Spleen (tissue), 11 donors: ENCODE measurements at regions not wholly inside any gene's neighbourhood (a gene's known extent, or its start where the extent isn't known, plus 50 kb on each side); places are given as distances from the start of the nearest gene placed in this dataset.

ENCODE experiments used
- DNase-seq: peaks from one replicate; pipeline ENCODE4 v3.0.0-alpha.2; 2020
- H3K27ac ChIP-seq, 8 donors: fragments of 200-600 bp; sonication (generic) in 7 of 8; 1 replicate in 4 of 8; 2 replicates in 4 of 8; pipeline versions ENCODE4 v1.5.0 to v1.8.0; 2016 to 2021; ENCODE audit warnings: inconsistent platforms in 4 of 8, mild to moderate bottlenecking in 4 of 8, moderate library complexity in 1 of 8
- H3K27me3 ChIP-seq, 7 donors: fragments of 200-600 bp; sonication (generic) in 6 of 7; replicated peaks in 1 of 7; 1 replicate in 4 of 7; 2 replicates in 3 of 7; pipeline versions ENCODE4 v1.5.0 to v1.8.0; 2016 to 2021; ENCODE audit warnings: inconsistent platforms in 3 of 7, mild to moderate bottlenecking in 1 of 7
- H3K36me3 ChIP-seq, 6 donors: fragments of 200-600 bp; sonication (generic) in 5 of 6; 1 replicate in 4 of 6; 2 replicates in 2 of 6; pipeline versions ENCODE4 v1.5.0 to v1.8.0; 2016 to 2021; ENCODE audit warnings: inconsistent platforms in 2 of 6
- H3K4me1 ChIP-seq, 6 donors: fragments of 200-600 bp; sonication (generic) in 5 of 6; 1 replicate in 3 of 6; 2 replicates in 3 of 6; pipeline versions ENCODE4 v1.5.0 to v1.8.0; 2016 to 2021; ENCODE audit warnings: inconsistent platforms in 3 of 6
- H3K4me3 ChIP-seq, 8 donors: fragments of 200-600 bp; sonication (generic) in 7 of 8; 1 replicate in 4 of 8; 2 replicates in 4 of 8; pipeline versions ENCODE4 v1.5.0 to v1.8.0; 2016 to 2021; ENCODE audit warnings: inconsistent platforms in 4 of 8, mild to moderate bottlenecking in 4 of 8, moderate library complexity in 2 of 8
- H3K9me3 ChIP-seq, 8 donors: fragments of 200-600 bp; sonication (generic) in 7 of 8; 1 replicate in 4 of 8; 2 replicates in 4 of 8; pipeline versions ENCODE4 v1.5.0 to v1.8.0; 2016 to 2021; ENCODE audit warnings: inconsistent platforms in 4 of 8
- CTCF ChIP-seq, 11 experiments: fragments of 200-600 bp in 7 of 11; fragments of 450-650 bp in 4 of 11; sonication (generic) in 4 of 11; IDR thresholded peaks in 8 of 11; conservative IDR thresholded peaks in 3 of 11; 1 replicate in 7 of 11; 2 replicates in 4 of 11; pipeline versions ENCODE4 v1.4.0 to v1.8.0; 2016 to 2021; ENCODE audit warnings: antibody characterized with exemption in 11 of 11, inconsistent platforms in 4 of 11, mild to moderate bottlenecking in 1 of 11
- POLR2A ChIP-seq, 3 donors: fragments of 450-650 bp; IDR thresholded peaks; one replicate each; pipeline ENCODE4 v1.5.1; 2017; ENCODE audit warnings: antibody characterized with exemption in 3 of 3, mild to moderate bottlenecking in 1 of 3
- POLR2AphosphoS5 ChIP-seq, 3 donors: sonication (generic); formaldehyde crosslinking; IDR thresholded peaks; one replicate each; pipeline ENCODE4 v1.5.1; 2017; ENCODE audit warnings: antibody characterized with exemption in 3 of 3
- WGBS, 5 donors: extraction: QIAGEN DNeasy Blood & Tissue Kit in 3 of 5; methylation state at CpG; one replicate each; pipeline versions ENCODE4 v1.1.5 to v1.1.7; 2013 to 2018; 5-methylcytosine and 5-hydroxymethylcytosine counted together
- intact Hi-C: fragments of 100-400 bp; cut with DNase I; formaldehyde crosslinking; loops from one replicate; pipeline ENCODE4 v1.15.0; 2023; ENCODE audit warnings: low total_unique reads
- donor health status: healthy with polysubstance abuse.
- donor health status: DM: no; HTN: no; CAD: no; lungs with moderate emphysema.
- donor health status: DM: no; HTN: no; CAD: no.
- donor health status: Bipolar disorder and iron deficiency.
- donor health status: healthy.
- donor health status: DM: no; HTN: no; CAD: no.
- donor health status: DM: yes; HTN: yes; CAD: no.

GRCh38 chr3:103470498-103470897 is 1035.7 kb downstream of the ZPLD1 start:
- Histone ChIP-seq H3K27ac (no peak overlapping the region), H3K4me1 (no peaks in the 10 kb centered on the region), H3K27me3 (no peaks in the 10 kb centered on the region), H3K36me3 (no peaks in the 10 kb centered on the region), H3K4me3 (no peak overlapping the region), H3K9me3 (no peaks in the 10 kb centered on the region)
- WGBS, 5 donors, result 83 to 89% (median 85%) methylated on average over 5 of the region's 5 CpGs
- TF ChIP-seq POLR2AphosphoS5 (IDR thresholded peaks at IDR 0.05) (no peak), CTCF (IDR thresholded peaks at IDR 0.05 in 8 of 11, conservative IDR thresholded peaks at IDR 0.05 in 3 of 11) (no peak), POLR2A (IDR thresholded peaks at IDR 0.05) (no peak)
- intact Hi-C loops, result no loop called here
- no peak for DNase-seq

GRCh38 chr3:103494011-103494410 is 1059.2 kb downstream of the ZPLD1 start:
- Histone ChIP-seq H3K36me3 (no peaks in the 10 kb centered on the region), H3K4me3 (no peak overlapping the region), H3K27me3 (no peaks in the 10 kb centered on the region), H3K9me3 (no peaks in the 10 kb centered on the region), H3K27ac (no peak overlapping the region), H3K4me1 (no peaks in the 10 kb centered on the region)
- intact Hi-C loops, result no loop called here
- TF ChIP-seq POLR2A (IDR thresholded peaks at IDR 0.05), result no peak
- TF ChIP-seq CTCF (IDR thresholded peaks at IDR 0.05 in 8 of 11, conservative IDR thresholded peaks at IDR 0.05 in 3 of 11), result no peak
- no peak for TF ChIP-seq POLR2AphosphoS5 (IDR thresholded peaks at IDR 0.05)
- DNase-seq, result no peak

- Histone ChIP-seq H3K27me3 (no peaks in the 10 kb centered on the region), H3K4me3 (no peak overlapping the region), H3K27ac (no peak overlapping the region), H3K4me1 (no peaks in the 10 kb centered on the region), H3K36me3 (no peaks in the 10 kb centered on the region), H3K9me3 (no peaks in the 10 kb centered on the region)
- TF ChIP-seq CTCF (IDR thresholded peaks at IDR 0.05 in 8 of 11, conservative IDR thresholded peaks at IDR 0.05 in 3 of 11), result no peak
- TF ChIP-seq POLR2AphosphoS5 (IDR thresholded peaks at IDR 0.05), result no peak
- TF ChIP-seq POLR2A (IDR thresholded peaks at IDR 0.05), result no peak
- DNase-seq, result no peak
- WGBS, 5 donors, result 39 to 61% (median 52%) methylated on average over 3 of the region's 3 CpGs
- intact Hi-C loops, result no loop called here
Observed at GRCh38 chr3:103494512-103494911, 1059.7 kb downstream of the ZPLD1 start.

- no peaks in the 10 kb centered on the region for H3K4me1 ChIP-seq
- H3K4me3 ChIP-seq, result no peak overlapping the region
- TF ChIP-seq CTCF (IDR thresholded peaks at IDR 0.05 in 8 of 11, conservative IDR thresholded peaks at IDR 0.05 in 3 of 11) (no peak), POLR2AphosphoS5 (IDR thresholded peaks at IDR 0.05) (no peak), POLR2A (IDR thresholded peaks at IDR 0.05) (no peak)
- no peaks in the 10 kb centered on the region for H3K9me3 ChIP-seq
- no peaks in the 10 kb centered on the region for H3K36me3 ChIP-seq
- 71 to 88% (median 80%) methylated on average over 2 of the region's 2 CpGs for WGBS, 5 donors
- intact Hi-C loops, result no loop called here
- H3K27ac ChIP-seq, result no peak overlapping the region
- DNase-seq, result no peak
- H3K27me3 ChIP-seq, result no peaks in the 10 kb centered on the region
Observed at GRCh38 chr3:103495186-103495585, 1060.4 kb downstream of the ZPLD1 start.
